SK-N-SH (cell line): ENCODE measurements at regions not wholly inside any gene's neighbourhood (a gene's known extent, or its start where the extent isn't known, plus 50 kb on each side); places are given as distances from the start of the nearest gene placed in this dataset.

Experiments
- CTCF ChIA-PET: fragments of 300-600, 350-600 bp; formaldehyde crosslinking; extraction: SDS; loops from one replicate; lab custom pipeline; 2021; lab: Yijun Ruan, JAX
- POLR2A ChIA-PET: fragments of 350-600 bp; sonication (Branson Sonifier 250); formaldehyde crosslinking; extraction: SDS; loops from one replicate; lab custom pipeline; 2020; ENCODE audit warnings: antibody characterized with exemption, inconsistent platforms; lab: Yijun Ruan, JAX
- DNase-seq: peaks from one replicate; pipeline ENCODE4 v3.0.0; 2012
- H2AFZ ChIP-seq: fragments of 200-600 bp; sonication (generic); 2 replicates; pipeline ENCODE4 v1.8.1; 2016; ENCODE audit warnings: antibody characterized with exemption, mild to moderate bottlenecking, low read depth
- H3F3A ChIP-seq: fragments of 200-600 bp; sonication (generic); replicated peaks from 2 replicates; pipeline ENCODE3; 2016; ENCODE audit warnings: antibody characterized with exemption, mild to moderate bottlenecking; ENCODE audit not compliant: insufficient read depth
- H3K27ac ChIP-seq, 2 experiments: fragments of 200-500 bp in 1 of 2; fragments of 200-600 bp in 1 of 2; sonication (Bioruptor generic) in 1 of 2; sonication (generic), shearing (Covaris generic) in 1 of 2; 2 replicates each; pipeline versions ENCODE4 v1.5.1 to v1.6.1; 2014 to 2016; ENCODE audit warnings: low read depth in 2 of 2, inconsistent platforms in 1 of 2, low read length in 1 of 2, mild to moderate bottlenecking in 1 of 2, mixed read lengths in 1 of 2
- H3K27me3 ChIP-seq: fragments of 200-600 bp; sonication (generic), shearing (Covaris generic); 2 replicates; pipeline ENCODE4 v1.6.1; 2016; ENCODE audit warnings: mixed run types; ENCODE audit not compliant: insufficient read depth
- H3K36me3 ChIP-seq, 2 experiments: fragments of 200-500 bp in 1 of 2; fragments of 200-600 bp in 1 of 2; sonication (Bioruptor generic) in 1 of 2; sonication (generic) in 1 of 2; replicated peaks in 1 of 2; 2 replicates each; pipeline versions ENCODE3 to v1.5.1; 2014 to 2016; ENCODE audit warnings: low read length in 1 of 2, mild to moderate bottlenecking in 1 of 2; ENCODE audit not compliant: insufficient read depth in 2 of 2, control insufficient read depth in 1 of 2
- H3K4me1 ChIP-seq, 2 experiments: fragments of 200-500 bp in 1 of 2; fragments of 200-600 bp in 1 of 2; sonication (Bioruptor generic) in 1 of 2; sonication (generic), shearing (Covaris generic) in 1 of 2; 2 replicates each; pipeline versions ENCODE4 v1.5.1 to v1.6.1; 2014 to 2016; ENCODE audit warnings: low read depth in 1 of 2, low read length in 1 of 2, mixed run types in 1 of 2; ENCODE audit not compliant: insufficient read depth in 2 of 2, control insufficient read depth in 1 of 2
- H3K4me2 ChIP-seq: fragments of 200-600 bp; sonication (generic), shearing (Covaris generic); 2 replicates; pipeline ENCODE4 v1.6.1; 2017; ENCODE audit warnings: mixed run types
- H3K4me3 ChIP-seq, 2 experiments: fragments of 200-500 bp in 1 of 2; fragments of 200-600 bp in 1 of 2; sonication (Bioruptor generic) in 1 of 2; sonication (generic), shearing (Covaris generic) in 1 of 2; 2 replicates each; pipeline versions ENCODE4 v1.5.1 to v1.8.1; 2014 to 2016; ENCODE audit warnings: low read depth in 2 of 2, inconsistent platforms in 1 of 2, low read length in 1 of 2, mild to moderate bottlenecking in 1 of 2, mixed read lengths in 1 of 2, moderate library complexity in 1 of 2
- H3K79me2 ChIP-seq: fragments of 200-600 bp; sonication (generic); 2 replicates; pipeline ENCODE4 v1.8.1; 2017; ENCODE audit warnings: mild to moderate bottlenecking; ENCODE audit not compliant: insufficient read depth
- H3K9ac ChIP-seq: fragments of 200-600 bp; sonication (generic); 2 replicates; pipeline ENCODE4 v1.6.1; 2017; ENCODE audit warnings: mixed run types
- H3K9me2 ChIP-seq: fragments of 200-600 bp; sonication (generic); 2 replicates; pipeline ENCODE4 v1.6.1; 2017; ENCODE audit warnings: mixed run types
- H3K9me3 ChIP-seq: fragments of 200-600 bp; sonication (generic); 2 replicates; pipeline ENCODE4 v1.6.1; 2017; ENCODE audit warnings: mixed run types, mild to moderate bottlenecking, moderate library complexity
- H4K20me1 ChIP-seq: fragments of 200-600 bp; sonication (generic); 2 replicates; pipeline ENCODE4 v1.6.1; 2017; ENCODE audit warnings: mild to moderate bottlenecking, mixed run types; ENCODE audit not compliant: insufficient read depth
- CHD2 ChIP-seq: fragments of 150-350 bp; IDR thresholded peaks from 2 replicates; pipeline ENCODE4 v1.6.1; 2018; ENCODE audit warnings: low read length; ENCODE audit not compliant: partially characterized antibody
- CTCF ChIP-seq: fragments of 200-600 bp; sonication (generic); IDR thresholded peaks from 2 replicates; pipeline ENCODE4 v1.6.1; 2017; ENCODE audit warnings: antibody characterized with exemption, mild to moderate bottlenecking, moderate library complexity
- EP300 ChIP-seq, 2 experiments: IDR thresholded peaks; 2 replicates each; pipeline versions ENCODE4 v1.4.0 to v1.6.1; 2012; ENCODE audit warnings: borderline replicate concordance in 1 of 2, low read depth in 1 of 2, low read length in 1 of 2
- EZH2phosphoT487 ChIP-seq: fragments of 200-600 bp; sonication (generic); IDR thresholded peaks from 2 replicates; pipeline ENCODE4 v1.6.1; 2017; ENCODE audit warnings: low read depth, mixed run types, mild to moderate bottlenecking, antibody characterized with exemption, moderate library complexity, borderline replicate concordance
- FOXJ3 ChIP-seq: sonication (generic); formaldehyde crosslinking; IDR thresholded peaks from 2 replicates; pipeline ENCODE4 v1.5.1; 2020; ENCODE audit warnings: mild to moderate bottlenecking, missing genetic modification reagents
- FOXM1 ChIP-seq: IDR thresholded peaks from 2 replicates; pipeline ENCODE4 v1.4.0; 2012; ENCODE audit warnings: low read depth, mild to moderate bottlenecking
- GATA2 ChIP-seq: sonication (generic); formaldehyde crosslinking; IDR thresholded peaks from 2 replicates; pipeline ENCODE4 v1.5.0; 2020; ENCODE audit warnings: mild to moderate bottlenecking, missing genetic modification reagents
- IRF3 ChIP-seq: fragments of 150-350 bp; IDR thresholded peaks from 2 replicates; pipeline ENCODE4 v1.6.1; 2016; ENCODE audit warnings: mild to moderate bottlenecking, low read depth, low read length
- JUND ChIP-seq: IDR thresholded peaks from 2 replicates; pipeline ENCODE4 v1.4.0; 2012
- MAX ChIP-seq: IDR thresholded peaks from 2 replicates; pipeline ENCODE4 v1.4.0; 2012; ENCODE audit warnings: low read depth
- MEF2A ChIP-seq: IDR thresholded peaks from 2 replicates; pipeline ENCODE4 v1.4.0; 2012; ENCODE audit warnings: low read depth, borderline replicate concordance
- MXI1 ChIP-seq: IDR thresholded peaks from 2 replicates; pipeline ENCODE4 v1.6.1; 2012; ENCODE audit warnings: mild to moderate bottlenecking, low read depth, low read length, improper control_type of control experiment
- NFIC ChIP-seq: IDR thresholded peaks from 2 replicates; pipeline ENCODE4 v1.4.0; 2012; ENCODE audit warnings: borderline replicate concordance
- PBX3 ChIP-seq: IDR thresholded peaks from 2 replicates; pipeline ENCODE4; 2012
- POLR2AphosphoS5 ChIP-seq: IDR thresholded peaks from 2 replicates; pipeline ENCODE4 v1.6.1; 2012; ENCODE audit warnings: low read depth, low read length
- RFX5 ChIP-seq: IDR thresholded peaks from 2 replicates; pipeline ENCODE4 v1.6.1; 2012; ENCODE audit warnings: mild to moderate bottlenecking, improper control_type of control experiment, low read length
- SMC3 ChIP-seq: IDR thresholded peaks from 2 replicates; pipeline ENCODE4 v1.6.1; 2012; ENCODE audit warnings: low read depth, low read length, improper control_type of control experiment
- TAF1 ChIP-seq: IDR thresholded peaks from 2 replicates; pipeline ENCODE4 v1.6.1; 2012; ENCODE audit warnings: low read depth, mild to moderate bottlenecking, low read length, moderate library complexity, borderline replicate concordance
- TCF12 ChIP-seq: IDR thresholded peaks from 2 replicates; pipeline ENCODE4 v1.4.0; 2012
- TEAD4 ChIP-seq: IDR thresholded peaks from 2 replicates; pipeline ENCODE4 v1.4.0; 2012; ENCODE audit warnings: mild to moderate bottlenecking, borderline replicate concordance; ENCODE audit not compliant: insufficient read depth
- ZBTB33 ChIP-seq: IDR thresholded peaks from 2 replicates; pipeline ENCODE4 v1.4.0; 2012; ENCODE audit warnings: low read depth, borderline replicate concordance
- WGBS: methylation state at CpG from one replicate; pipeline ENCODE4 v1.1.6; 2017; ENCODE audit warnings: low lambda C conversion rate; 5-methylcytosine and 5-hydroxymethylcytosine counted together

- no peaks in the 10 kb centered on the region for H3K79me2 ChIP-seq
- H3K4me3 ChIP-seq: no peak overlapping the region
- WGBS: 6% methylated on average over 4 of the region's 4 CpGs
- 0 out of 2 replicates have a peak, but pooled peaks cover 6% of the 10 kb centered on the region for H3K9me3 ChIP-seq
- H3K4me1 ChIP-seq: no peaks in the 10 kb centered on the region
- DNase-seq: no peak
- H4K20me1 ChIP-seq: no peaks in the 10 kb centered on the region
- H2AFZ ChIP-seq: no peak overlapping the region
- H3K27me3 ChIP-seq: no peaks in the 10 kb centered on the region
- no peak overlapping the region for H3K27ac ChIP-seq
- no peak overlapping the region for H3K4me2 ChIP-seq
- TF ChIP-seq RFX5 (no peak), POLR2AphosphoS5 (no peak), MAX (no peak), ZBTB33 (no peak), TAF1 (no peak), GATA2 (CRISPR knock-in tag) (no peak), MXI1 (no peak), MEF2A (no peak)
- TF ChIP-seq, all 33 proteins: peak for 0
- ChIA-PET CTCF (no interaction called here), POLR2A (no interaction called here)
- Histone ChIP-seq H3K36me3 (no peaks in the 10 kb centered on the region), H3K9me2 (0 out of 2 replicates have a peak, but pooled peaks cover 3% of the 10 kb centered on the region), H3K9ac (no peak overlapping the region), H3F3A (no peaks in the 10 kb centered on the region)
Measured at GRCh38 chr4:177989503-177990201, 547.4 kb upstream of the AGA start.

GRCh38 chr4:178003098-178003657, 560.9 kb upstream of the AGA start:
- 7% methylated on average over 5 of the region's 5 CpGs for WGBS
- no peaks in the 10 kb centered on the region for H3K36me3 ChIP-seq
- H3K9me3 ChIP-seq: no peaks in the 10 kb centered on the region
- ChIA-PET CTCF (no interaction called here), POLR2A (no interaction called here)
- DNase-seq: no peak
- H3K79me2 ChIP-seq: no peaks in the 10 kb centered on the region
- no peak overlapping the region for H3K4me2 ChIP-seq
- no peaks in the 10 kb centered on the region for H3K27me3 ChIP-seq
- H3F3A ChIP-seq: no peaks in the 10 kb centered on the region
- no peaks in the 10 kb centered on the region for H4K20me1 ChIP-seq
- no peak overlapping the region for H3K27ac ChIP-seq
- TF ChIP-seq CTCF (no peak), IRF3 (no peak), FOXJ3 (CRISPR knock-in tag) (no peak), EP300 (IDR thresholded peaks at IDR 0.05; ENCODE audit: borderline replicate concordance in 1 of 2, low read depth in 1 of 2, low read length in 1 of 2) (no peak), PBX3 (no peak), SMC3 (no peak), JUND (no peak), TAF1 (no peak), FOXM1 (no peak), EZH2phosphoT487 (no peak), MAX (no peak), CHD2 (no peak), NFIC (no peak), TCF12 (no peak), TEAD4 (no peak)
- no peaks in the 10 kb centered on the region for H3K4me1 ChIP-seq
- H2AFZ ChIP-seq: no peak overlapping the region
- no peak overlapping the region for H3K4me3 ChIP-seq
- H3K9me2 ChIP-seq: no peaks in the 10 kb centered on the region
- H3K9ac ChIP-seq: no peak overlapping the region
